NCI-H748 treated with DMSO at 0.1 percent for 48 hours (cell line): ENCODE measurements at regions not wholly inside any gene's neighbourhood (a gene's known extent, or its start where the extent isn't known, plus 50 kb on each side); places are given as distances from the start of the nearest gene placed in this dataset.

Experiments
- DNase-seq: peaks from one replicate; lab custom pipeline; 2025; lab: John Stamatoyannopoulos, UW

DNA sequence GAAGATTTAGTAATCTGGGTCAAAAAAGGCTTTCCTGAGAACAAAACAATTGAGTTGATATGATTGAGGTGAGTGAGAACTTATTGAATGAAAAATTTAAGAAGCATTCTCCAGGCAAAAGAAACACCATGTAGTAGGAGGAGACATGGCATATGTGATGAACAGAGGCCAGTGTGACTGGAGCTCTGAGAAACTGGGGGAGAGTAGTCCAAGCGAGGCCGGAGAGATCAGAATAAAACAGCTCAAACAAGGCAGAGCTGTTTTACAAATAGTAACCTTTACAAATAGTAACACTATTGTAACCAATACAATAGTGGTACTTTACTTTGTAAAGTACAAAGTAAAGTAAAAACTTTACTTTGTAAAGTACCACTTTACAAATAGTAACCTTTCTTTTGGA is 1159.1 kb downstream of the PCDH9 start:
- no peak for DNase-seq

DNA sequence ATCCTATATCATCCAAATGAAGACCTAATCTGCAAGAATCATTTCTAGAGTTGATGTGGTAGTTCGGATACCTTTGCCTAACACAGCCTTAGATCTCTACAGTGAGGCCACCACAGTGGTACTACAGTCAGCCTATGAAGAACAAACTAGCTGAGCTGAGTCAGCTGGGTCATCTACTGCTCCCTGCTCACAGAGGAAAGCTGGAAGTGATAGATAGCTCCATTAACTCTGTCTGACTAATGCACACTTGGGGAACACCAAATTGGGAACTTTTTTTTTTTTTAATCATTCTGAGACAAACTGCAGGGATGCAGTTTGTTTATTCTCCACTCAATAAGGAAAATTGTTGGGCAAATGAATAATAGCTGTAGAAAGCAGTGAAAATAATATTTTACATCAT is 1160.6 kb downstream of the PCDH9 start:
- DNase-seq, result no peak

DNA sequence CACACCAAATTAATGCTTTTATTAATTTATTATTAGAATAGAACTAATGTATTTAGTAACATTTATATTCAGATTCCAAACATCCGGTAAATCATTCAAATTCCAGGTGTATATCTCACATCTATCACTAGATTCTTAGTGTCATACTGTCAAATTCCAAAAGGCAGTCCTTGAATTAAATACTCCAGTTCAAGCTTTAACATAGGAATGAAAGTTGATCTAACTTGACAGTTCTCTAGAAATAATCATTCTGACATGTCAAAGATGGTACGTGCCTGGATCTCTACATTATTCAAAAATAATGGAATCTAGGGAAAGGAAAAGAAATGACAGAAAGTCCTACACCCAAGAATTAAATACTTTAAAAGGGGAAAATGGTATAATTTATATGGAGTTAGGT is 1161.5 kb downstream of the PCDH9 start:
- no peak for DNase-seq

DNA sequence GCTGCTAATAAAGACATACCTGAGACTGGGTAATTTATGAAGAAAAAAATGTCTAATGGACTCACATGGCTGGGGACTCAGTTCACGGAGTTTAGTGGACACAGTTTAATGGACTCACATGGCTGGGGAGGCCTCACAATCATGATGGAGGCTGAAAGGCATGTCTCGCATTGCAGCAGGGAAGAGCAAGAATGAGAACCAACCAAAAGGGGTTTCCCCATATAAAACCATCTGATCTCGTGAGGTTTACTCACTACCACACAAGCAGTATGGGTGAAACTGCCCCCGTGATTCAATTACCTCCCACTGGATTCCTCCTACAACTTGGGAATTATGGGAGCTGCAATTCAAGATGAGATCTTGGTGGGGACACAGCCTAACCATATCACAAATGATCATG is 1181.2 kb downstream of the PCDH9 start:
- DNase-seq, result no peak

DNA sequence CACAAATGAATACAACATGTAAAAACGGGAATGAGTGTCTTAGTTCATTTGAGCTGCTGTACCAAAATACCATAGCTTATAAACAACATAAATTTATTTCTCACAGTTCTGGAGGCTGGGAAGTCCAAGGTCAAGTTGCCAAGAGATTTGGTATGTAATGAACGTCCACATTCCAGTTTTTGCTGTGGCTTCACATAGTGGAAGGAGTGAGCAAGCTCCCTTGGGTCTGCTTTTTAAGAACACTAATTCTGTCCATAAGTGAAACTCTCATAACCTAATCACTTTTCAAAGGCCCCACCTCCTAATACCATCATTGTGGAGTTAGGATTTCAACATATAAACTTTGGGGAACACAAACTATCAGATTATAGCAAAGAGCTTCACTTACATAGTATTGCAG is 1189.6 kb downstream of the PCDH9 start:
- DNase-seq, result no peak

DNA sequence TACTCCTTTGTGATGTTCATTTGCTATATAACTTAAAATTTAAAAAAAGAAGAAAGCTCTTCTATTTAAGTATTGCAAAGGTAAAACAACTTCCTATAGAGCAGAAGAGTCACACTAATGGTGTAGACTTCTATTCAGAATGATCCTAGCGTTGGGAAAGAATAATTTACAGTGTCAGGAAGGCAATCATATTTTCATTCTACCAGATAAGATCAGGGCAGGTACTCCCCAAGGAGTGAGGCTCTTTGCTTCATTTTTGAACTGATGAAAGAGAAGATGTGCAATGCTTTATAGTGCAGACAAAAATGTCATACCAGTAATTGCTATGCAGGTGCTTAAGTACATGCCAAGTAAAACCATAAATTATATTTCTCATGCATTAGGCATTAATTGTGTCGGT is 1193.0 kb downstream of the PCDH9 start:
- DNase-seq, result no peak

DNA sequence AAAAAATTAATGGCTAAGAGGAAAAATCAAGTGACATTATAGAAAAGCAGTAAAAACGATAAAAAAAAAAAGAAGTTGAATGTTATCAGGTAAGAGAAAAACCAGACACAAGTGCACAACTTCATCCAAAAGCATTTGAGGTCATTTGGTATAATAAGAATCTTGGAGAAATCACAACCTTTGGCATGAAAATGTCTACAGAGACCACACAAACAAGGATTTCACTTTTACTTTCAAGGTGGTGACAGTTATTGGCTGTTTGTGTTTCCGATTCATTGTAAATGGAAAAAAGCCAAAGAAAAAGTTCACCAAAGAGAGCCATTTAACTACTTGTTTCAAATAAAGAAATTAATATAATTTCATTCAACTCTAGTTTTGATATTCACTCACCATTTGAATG is 1193.5 kb downstream of the PCDH9 start:
- DNase-seq, result no peak

DNA sequence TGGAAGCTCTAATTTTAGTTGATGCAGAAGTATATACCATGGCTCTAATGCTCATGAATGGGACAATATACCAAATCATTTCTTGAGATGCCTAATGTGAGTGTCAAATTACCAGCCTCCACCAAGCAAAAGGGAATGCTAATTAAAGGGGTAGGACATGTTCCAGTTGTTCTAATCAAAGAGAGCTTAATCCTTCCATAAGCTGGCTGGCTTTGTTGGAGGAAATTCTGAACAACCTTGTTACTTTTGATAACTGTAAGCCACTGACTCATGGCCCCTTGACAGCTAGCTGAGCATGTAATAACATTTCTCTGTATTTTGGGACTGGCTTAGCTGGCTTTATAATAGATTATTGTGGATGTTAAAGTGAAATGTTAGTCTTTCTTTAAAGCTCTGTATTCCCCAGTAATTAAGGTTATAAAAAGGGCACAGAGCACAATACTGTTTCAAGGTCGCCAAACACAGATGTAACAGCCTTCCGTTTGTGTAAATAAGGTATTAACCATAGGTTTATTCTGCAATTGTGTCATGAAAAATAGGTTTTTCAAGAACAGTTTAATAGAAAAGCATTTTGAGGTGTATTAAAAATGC is 1194.0 kb downstream of the PCDH9 start:
- DNase-seq, result peak; percentile 92

DNA sequence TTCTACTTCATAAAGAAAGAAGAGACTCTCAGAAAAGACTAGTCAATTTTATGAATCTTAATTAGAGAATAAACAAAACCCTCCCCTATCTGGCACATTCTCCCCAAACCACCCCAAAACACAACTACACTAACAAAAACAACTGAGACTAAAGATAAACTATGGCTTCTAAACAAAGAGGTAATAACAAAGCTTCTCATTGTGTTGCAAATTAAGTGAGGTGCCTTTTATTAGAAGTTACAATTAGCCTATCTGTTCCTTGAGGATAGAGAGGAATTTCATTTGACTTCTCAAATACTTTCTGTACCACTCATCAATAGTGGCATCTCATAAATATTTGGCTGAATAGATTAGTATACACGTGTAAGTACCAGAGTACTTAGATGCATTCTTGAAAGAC is 1196.2 kb downstream of the PCDH9 start:
- DNase-seq, result no peak

DNA sequence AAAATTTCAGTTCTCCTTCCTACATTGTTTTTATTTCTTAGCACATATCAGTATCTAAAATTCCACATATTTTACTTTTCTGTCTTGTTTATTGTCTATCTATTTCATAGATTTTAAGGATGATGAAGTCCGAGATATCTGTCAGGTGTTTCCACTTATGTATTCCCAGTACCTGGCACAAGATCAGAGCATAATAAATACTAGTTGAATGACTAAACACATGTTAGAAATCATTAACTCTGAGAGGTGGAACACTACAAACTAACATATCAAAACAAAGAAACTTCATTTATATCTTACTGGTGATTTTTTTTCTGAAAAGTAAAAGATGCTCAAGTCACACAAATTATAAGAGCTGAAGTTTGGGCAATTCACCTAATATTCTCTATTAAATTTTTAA is 1208.3 kb downstream of the PCDH9 start:
- DNase-seq, result no peak

DNA sequence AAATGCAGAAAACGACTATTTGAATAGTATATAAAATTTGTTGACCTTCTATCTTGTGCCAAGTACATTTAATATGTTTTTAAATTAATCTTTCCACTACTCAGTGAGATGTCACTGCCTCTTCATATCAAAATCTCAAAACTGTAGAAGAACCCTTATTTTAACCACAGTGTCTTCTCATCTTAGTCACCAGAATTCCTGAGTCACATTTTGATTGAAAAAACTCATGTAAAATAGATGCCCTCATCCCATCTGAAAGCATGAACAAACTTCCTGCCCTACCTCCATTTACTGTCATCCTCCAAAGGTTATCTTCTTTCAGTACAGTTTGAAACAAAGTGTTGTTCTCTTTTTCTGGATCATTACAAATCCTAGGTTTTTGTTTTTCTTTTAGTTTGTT is 1215.4 kb downstream of the PCDH9 start:
- DNase-seq, result no peak

DNA sequence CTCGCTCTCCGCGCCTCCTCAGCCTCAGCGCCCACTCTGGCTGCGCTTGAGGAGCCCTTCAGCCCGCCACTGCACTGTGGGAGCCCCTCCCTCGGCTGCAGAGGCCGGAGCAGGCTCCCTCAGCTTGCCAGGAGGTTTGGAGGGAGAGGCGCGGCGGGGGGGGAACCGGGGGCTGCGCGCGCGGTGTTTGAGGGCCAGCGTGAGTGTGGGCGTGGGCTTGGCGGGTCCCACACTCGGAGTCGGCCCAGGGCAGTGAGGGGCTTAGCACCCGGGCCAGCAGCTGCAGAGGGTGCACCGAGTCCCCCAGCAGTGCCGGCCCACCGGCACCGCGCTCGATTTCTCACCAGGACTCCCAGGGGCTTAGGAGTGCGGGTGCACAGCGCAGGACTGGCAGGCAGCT is 1220.9 kb downstream of the PCDH9 start:
- DNase-seq, result no peak

DNA sequence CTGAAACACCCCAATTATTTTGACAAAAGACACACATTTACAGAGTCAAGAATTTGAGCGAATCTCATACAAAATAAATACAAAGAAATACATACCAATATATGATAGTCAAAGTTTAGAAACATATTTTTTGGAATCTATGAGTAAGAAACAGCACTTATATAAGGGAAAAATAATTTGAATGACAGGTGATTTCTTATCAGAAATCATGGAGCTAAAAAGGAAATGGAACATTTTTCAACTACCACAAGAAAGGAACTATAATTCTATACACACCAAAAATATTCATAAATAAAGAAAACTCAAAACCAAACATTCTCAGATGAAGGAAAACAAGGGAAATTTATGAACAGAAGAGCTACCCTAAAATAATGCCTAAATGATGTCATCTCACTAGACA is 1226.6 kb downstream of the PCDH9 start:
- no peak for DNase-seq

DNA sequence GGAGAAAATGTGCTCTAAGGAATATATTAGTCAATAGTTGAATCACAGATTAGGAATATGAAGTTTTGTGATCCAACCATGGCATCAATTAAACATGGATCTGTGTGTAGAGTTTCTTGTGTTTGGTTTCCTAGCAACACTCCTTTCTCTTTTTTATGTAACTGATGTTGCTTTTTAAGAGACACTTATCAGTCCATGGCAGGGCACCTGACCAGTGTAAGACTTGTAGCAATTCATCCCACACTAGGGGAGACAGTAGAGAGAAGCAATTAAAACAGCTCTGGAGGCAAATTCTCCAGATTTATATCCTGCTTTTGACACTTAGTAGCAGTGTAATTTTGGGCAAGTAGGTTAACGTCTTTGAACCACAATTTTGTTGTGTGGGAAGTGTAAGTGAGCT is 1229.0 kb downstream of the PCDH9 start:
- DNase-seq, result no peak

DNA sequence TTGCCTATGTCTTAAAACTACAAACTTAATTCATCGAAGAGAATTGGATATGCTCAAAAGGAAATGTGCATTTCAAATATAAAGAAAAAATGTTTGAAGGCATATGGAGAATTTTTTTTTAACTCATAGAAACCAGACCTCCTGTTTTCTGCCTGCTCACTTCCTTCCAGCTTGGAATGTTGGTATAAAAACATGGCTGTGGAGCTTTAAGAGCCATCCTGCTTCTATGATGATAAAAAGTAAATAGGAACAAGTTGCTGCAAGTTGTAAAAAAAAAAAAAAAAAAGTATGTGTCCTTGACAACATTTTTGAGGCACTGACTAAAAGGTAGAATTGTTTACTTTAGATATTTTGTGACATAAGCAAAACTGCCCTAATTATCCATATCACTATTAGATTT is 1230.7 kb downstream of the PCDH9 start:
- DNase-seq, result no peak

DNA sequence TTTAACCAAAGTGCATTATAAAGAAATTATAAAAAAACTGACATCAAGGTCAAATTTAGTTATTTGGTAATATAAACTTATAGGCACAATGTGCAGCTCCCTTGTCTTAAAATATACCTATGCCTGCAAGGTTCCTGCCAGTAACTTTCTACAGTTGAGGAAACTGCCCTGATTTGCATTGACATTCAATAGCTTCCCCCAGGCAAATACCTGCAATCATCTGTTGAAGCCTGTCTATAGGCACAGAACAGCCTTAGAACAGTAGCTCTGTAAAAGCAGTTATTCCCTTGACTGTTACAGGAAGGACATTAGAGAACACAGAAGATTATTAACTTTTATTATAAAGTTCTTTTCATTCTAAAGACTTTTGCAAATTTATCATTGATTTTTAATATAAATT is 1239.5 kb downstream of the PCDH9 start:
- no peak for DNase-seq

DNA sequence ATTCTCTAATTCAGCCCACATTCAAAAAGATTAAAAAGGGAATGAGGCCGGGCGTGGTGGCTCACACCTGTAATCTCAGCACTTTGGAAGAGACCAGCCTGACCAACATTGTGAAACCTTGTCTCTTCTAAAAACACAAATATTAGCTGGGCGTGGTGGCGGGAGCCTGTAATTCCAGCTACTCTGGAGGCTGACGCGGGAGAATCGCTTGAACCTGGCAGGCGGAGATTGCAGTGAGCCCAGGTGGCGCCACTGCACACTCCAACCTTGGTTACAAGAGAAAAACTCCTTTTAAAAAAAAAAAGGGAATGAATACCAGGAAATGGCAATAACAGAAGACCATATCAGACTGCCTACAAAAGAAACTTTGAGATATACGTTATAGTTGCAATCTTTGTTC is 1244.5 kb downstream of the PCDH9 start:
- DNase-seq, result no peak

DNA sequence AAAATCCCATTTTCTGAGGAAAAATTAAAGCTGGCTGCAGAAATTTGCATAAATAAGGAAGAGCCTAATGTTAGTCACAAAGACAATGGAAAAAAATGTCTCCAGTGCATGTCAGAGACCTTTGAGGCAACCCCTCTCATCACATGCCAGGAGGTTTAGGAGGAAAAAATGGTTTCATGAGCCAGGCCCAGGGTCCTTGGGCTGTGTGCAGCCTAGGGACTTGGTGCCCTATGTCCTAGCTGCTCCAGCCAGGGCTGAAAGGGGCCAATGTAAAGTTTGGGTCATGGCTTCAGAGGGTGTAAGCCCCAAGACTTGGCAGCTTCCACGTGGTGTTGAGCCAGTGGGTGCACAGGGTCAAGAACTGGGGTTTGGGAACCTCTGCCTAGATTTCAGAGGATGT is 1252.6 kb downstream of the PCDH9 start:
- DNase-seq, result no peak

DNA sequence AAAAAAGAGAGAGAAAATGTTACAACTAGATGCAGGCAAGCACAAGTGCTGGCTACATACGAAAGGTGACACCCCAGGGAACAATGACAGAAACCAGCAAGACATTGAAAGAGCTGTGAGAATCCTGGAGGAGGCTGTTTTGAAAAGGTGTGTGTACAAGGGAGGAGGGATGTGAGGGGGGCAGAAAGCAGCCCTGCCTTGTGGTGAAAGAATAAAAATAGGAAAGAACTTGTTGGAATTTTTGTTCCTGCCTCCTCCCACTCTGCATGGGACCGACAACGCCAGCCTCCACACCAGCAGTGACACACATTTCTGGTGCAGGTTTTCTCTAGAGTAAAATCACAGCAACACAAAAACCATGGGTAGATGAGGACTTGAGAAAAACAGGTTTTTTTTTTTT is 1258.6 kb downstream of the PCDH9 start:
- DNase-seq, result no peak

DNA sequence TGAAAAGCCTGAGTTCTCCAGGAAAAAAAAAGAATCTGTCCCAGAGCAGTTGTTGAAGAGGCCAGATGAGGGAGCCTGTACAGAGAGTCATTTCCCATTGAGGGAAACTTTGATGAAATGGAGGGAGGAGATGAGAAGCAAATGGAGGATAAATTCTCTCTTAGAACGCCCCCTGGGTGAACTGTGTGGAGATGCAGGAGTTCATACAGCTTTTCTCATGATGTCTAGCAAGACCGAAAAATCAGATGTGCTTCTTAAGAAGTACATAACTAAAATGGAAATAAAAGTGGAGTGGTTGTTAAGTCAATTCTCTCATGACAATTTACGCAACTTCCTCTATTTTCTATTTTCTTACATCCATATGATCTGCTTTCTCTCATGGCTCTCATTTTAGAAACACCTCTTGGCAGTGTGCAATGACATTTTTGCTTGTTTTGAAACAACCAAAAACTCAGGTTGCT is 1263.1 kb downstream of the PCDH9 start:
- no peak for DNase-seq

DNA sequence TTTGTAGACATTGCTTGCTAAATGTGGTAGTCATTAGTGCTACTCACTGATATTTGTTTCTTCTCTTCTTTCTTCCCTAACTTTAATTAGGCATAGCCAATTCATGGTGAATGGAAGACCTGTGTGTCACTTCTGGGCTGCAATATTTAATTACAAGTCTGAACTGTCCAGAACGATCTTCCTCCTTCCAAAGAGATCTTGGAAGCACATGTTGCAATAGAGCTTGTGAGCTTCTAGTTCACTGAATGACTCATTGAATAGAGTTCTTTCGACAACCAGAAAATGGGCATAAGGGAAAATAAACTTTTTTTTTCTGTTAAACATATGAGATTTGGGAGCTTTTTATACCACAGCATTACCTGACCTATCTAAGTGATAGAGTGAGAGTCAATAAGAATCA is 1264.6 kb downstream of the PCDH9 start:
- no peak for DNase-seq

DNA sequence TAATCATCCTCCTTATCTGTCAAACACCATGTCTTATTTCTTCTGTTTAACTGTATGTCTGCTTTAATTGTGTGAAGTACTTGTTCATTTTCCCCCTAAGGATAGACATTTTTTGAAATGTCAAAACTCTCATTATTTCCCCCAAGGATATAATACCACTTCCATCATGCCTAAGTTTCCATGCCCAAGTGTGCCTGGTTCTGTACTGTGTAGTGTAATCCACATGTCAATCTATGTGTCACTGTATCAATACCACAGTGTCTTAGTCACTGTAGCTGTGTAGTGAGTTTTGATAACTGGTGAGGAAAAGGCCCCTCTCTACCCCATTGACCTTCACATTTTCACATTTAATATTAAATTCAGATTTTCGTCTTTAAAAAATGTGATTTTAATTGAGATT is 1265.5 kb downstream of the PCDH9 start:
- no peak for DNase-seq

DNA sequence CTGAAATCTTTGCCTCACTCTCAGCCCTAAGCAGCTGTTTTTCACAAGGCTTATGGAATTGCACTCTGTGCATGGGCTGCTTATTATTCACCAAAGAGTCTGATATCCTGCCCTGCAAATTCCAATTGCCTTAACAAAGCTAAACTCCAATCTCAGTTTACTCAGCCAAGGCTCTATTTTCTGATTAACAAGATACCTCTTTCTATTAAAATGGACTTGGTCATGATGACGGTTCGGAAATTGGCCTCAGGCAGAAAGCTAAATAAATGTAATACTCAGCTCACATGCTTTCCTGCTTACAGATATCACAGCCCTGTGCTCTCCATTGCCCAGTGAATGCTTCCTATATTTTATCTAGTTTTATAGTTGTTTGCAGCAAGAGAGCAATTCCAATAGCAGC is 1270.8 kb downstream of the PCDH9 start:
- DNase-seq, result no peak

DNA sequence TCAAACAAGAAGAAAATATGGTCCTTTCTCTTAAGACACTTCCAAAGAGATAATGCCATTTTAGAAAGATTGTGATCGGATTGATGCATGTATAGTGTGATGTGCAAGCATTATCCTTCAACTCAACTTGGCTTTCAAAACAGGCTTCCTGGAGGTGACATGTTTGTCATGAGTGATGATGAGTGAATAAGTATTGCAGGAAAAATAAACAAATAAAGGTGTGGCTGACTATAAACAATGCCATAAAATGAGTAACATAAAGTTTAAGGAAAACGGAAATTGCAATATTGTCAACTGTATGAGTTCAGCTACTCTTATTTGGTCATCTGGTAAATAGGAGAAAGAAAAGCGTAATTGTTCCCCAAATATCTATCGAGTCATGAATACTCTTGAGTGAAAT is 1283.7 kb downstream of the PCDH9 start:
- DNase-seq, result no peak

DNA sequence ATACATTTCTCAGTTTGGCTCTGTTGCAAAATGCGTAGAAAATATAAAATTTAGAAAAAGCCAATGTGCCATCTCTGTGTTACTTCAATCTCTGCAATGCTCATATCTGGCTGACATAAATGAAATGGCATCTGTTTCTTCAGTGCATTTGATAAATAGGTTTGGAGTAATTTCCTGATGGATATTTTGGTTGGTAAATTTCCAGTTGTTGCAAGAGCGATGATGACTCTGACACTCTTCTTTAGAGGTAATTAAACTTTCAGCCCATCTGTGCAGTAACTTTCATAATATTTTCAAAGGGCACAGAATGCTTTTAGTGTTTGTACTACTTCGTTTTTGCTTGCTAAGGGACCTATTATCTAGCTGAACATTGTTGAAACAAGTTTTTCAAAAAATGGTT is 1286.4 kb downstream of the PCDH9 start:
- no peak for DNase-seq
